Lung (tissue), 11 donors: ENCODE measurements at regions not wholly inside any gene's neighbourhood (a gene's known extent, or its start where the extent isn't known, plus 50 kb on each side); places are given as distances from the start of the nearest gene placed in this dataset.

Experiments used
- ATAC-seq: fragments of 200-7000 bp; cut with Tn5 transposase; one replicate; pipeline ENCODE4 v1.9.1; 2020; ENCODE audit warnings: moderate number of reproducible peaks; ENCODE audit not compliant: insufficient read depth, low FRiP score
- DNase-seq, 3 donors: peaks; one replicate each; pipeline ENCODE4 v3.0.0-alpha.2; 2013 to 2017
- H3K27ac ChIP-seq, 2 donors: one replicate each; pipeline ENCODE4 v1.5.1; 2013; ENCODE audit warnings: mild to moderate bottlenecking in 2 of 2, moderate library complexity in 2 of 2, control low read depth in 1 of 2, inconsistent platforms in 1 of 2, low read depth in 1 of 2, low read length in 1 of 2
- H3K27me3 ChIP-seq, 3 donors: one replicate each; pipeline ENCODE4 v1.5.1; 2013; ENCODE audit warnings: low read length in 2 of 3; ENCODE audit not compliant: control insufficient read depth in 3 of 3, insufficient read depth in 3 of 3
- H3K36me3 ChIP-seq, 4 donors: one replicate each; pipeline ENCODE4 v1.5.1; 2013; ENCODE audit warnings: low read length in 4 of 4, mild to moderate bottlenecking in 1 of 4, moderate library complexity in 1 of 4; ENCODE audit not compliant: control insufficient read depth in 4 of 4, insufficient read depth in 4 of 4
- H3K4me1 ChIP-seq, 5 donors: one replicate each; pipeline ENCODE4 v1.5.1; 2013; ENCODE audit warnings: low read length in 5 of 5, mild to moderate bottlenecking in 2 of 5, moderate library complexity in 1 of 5; ENCODE audit not compliant: control insufficient read depth in 5 of 5, insufficient read depth in 5 of 5
- H3K4me3 ChIP-seq: one replicate; pipeline ENCODE4 v1.5.1; 2013; ENCODE audit warnings: mild to moderate bottlenecking, control low read depth, moderate library complexity
- H3K9ac ChIP-seq, 2 donors: one replicate each; pipeline ENCODE4 v1.5.1; 2013; ENCODE audit warnings: low read length in 2 of 2, control low read depth in 1 of 2; ENCODE audit not compliant: insufficient read depth in 1 of 2
- H3K9me3 ChIP-seq, 4 donors: one replicate each; pipeline ENCODE4 v1.5.1; 2013; ENCODE audit warnings: low read length in 3 of 4, mild to moderate bottlenecking in 1 of 4, moderate library complexity in 1 of 4; ENCODE audit not compliant: control insufficient read depth in 4 of 4, insufficient read depth in 3 of 4
- WGBS, 2 donors: extraction: QIAGEN DNeasy Blood & Tissue Kit; methylation state at CpG; one replicate each; pipeline ENCODE4 v1.1.7; 2013; 5-methylcytosine and 5-hydroxymethylcytosine counted together
- TF ChIP-seq, protein P1 (sequence below): IDR thresholded peaks from 2 replicates; pipeline ENCODE4 v1.5.1; 2012; ENCODE audit warnings: mild to moderate bottlenecking; ENCODE audit errors: control extremely low read depth, extremely low read depth
- donor health status: control.
- donor health status: control.
- donor health status: Bipolar disorder and iron deficiency.
- donor health status: healthy.
- donor health status: DM: yes; HTN: yes; CAD: no.

DNA sequence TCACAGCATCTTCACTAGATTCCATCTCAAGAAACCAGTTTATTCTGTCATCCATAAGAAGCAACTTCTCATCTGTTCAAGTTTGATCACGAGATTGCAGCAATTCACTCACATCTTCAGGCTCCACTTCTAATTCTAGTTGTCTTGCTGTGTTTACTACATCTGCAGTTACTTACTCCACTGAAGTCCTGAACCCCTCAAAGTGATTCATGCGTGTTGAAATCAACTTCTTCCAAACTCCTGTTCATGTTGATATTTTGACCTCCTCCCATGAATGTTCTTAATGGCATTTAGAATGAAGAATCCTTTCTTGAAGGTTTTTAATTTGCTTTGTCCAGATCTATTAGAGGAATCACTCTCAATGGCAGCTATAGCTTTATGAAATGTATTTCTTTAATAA lies 287.6 kb upstream of the TBL1XR1 start:
- 95 to 99% methylated on average over 2 of the region's 2 CpGs for WGBS, 2 donors
- ATAC-seq = no peak
- Histone ChIP-seq H3K4me3 (no peak overlapping the region), H3K9ac (no peak overlapping the region), H3K9me3 (peaks cover 0 to 2% (median 0%) of the 10 kb centered on the region in 4 donors), H3K27ac (no peak overlapping the region), H3K4me1 (peaks cover 0 to 18% (median 0%) of the 10 kb centered on the region in 5 donors), H3K36me3 (no peaks in the 10 kb centered on the region), H3K27me3 (no peaks in the 10 kb centered on the region)
- TF ChIP-seq, protein P1, sequence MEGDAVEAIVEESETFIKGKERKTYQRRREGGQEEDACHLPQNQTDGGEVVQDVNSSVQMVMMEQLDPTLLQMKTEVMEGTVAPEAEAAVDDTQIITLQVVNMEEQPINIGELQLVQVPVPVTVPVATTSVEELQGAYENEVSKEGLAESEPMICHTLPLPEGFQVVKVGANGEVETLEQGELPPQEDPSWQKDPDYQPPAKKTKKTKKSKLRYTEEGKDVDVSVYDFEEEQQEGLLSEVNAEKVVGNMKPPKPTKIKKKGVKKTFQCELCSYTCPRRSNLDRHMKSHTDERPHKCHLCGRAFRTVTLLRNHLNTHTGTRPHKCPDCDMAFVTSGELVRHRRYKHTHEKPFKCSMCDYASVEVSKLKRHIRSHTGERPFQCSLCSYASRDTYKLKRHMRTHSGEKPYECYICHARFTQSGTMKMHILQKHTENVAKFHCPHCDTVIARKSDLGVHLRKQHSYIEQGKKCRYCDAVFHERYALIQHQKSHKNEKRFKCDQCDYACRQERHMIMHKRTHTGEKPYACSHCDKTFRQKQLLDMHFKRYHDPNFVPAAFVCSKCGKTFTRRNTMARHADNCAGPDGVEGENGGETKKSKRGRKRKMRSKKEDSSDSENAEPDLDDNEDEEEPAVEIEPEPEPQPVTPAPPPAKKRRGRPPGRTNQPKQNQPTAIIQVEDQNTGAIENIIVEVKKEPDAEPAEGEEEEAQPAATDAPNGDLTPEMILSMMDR = no peak
- no peak for DNase-seq

DNA sequence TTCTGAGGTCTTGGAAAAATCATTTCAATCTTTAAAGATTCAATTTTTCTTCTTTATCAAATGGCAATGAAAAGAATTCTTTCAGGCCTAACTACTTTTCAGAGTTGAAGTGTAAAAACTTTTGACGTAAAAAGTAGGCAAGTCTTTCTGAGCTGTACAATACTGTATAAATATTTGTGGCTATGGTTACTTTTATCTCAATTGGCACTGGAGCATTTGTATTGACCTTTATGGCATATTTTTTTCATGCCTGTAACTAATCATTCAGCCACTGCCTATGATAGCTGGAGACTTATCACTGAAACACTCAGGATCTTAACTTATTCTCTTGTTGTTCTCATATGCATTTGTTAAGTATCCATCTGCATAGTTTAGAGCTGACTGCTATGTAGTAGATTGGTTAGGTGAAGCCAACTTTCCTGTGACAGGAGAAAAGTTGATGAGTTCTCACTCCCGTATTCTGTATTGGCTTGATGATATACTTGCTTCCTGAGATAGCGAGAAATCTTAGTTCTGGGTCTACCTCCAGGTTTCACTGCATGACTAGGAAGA lies 290.4 kb upstream of the TBL1XR1 start:
- no peak overlapping the region for H3K9ac ChIP-seq
- H3K4me1 ChIP-seq = peaks cover 0 to 21% (median 7%) of the 10 kb centered on the region in 5 donors
- 86 to 91% methylated on average over 3 of the region's 3 CpGs for WGBS, 2 donors
- H3K27me3 ChIP-seq = no peaks in the 10 kb centered on the region
- ATAC-seq = no peak
- H3K27ac ChIP-seq = no peak overlapping the region
- H3K4me3 ChIP-seq = no peak overlapping the region
- TF ChIP-seq, protein P1 = no peak
- no peak for DNase-seq
- H3K36me3 ChIP-seq = no peaks in the 10 kb centered on the region
- H3K9me3 ChIP-seq = peaks cover 0 to 2% (median 0%) of the 10 kb centered on the region in 4 donors

DNA sequence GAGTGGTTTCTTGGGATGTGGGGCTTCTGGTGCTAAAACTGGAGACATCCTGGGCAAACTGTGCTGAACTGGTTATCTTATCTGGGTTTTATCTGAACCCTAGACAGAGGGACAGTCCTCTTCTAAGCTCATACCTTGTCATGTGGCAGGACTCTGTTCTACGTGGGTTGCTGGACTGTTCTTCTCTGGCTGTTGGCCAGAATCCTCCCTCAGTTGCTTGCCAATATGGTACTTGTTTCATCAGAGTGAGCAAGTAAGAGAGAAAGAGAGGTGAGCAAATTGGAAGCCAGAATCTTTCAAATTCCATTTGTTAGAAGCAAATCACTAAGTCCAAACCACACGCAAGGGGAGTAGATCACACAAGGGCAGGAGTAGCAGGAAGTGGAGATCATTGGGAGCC lies 291.5 kb upstream of the TBL1XR1 start:
- 66 to 79% methylated on average over 2 of the region's 2 CpGs for WGBS, 2 donors

More for the DNA sequence above, 291.5 kb upstream of the TBL1XR1 start:
- ATAC-seq = no peak
- no peak for DNase-seq
- peaks cover 0 to 20% (median 7%) of the 10 kb centered on the region in 5 donors for H3K4me1 ChIP-seq
- H3K36me3 ChIP-seq = no peaks in the 10 kb centered on the region
- no peak overlapping the region for H3K9ac ChIP-seq
- H3K27me3 ChIP-seq = no peaks in the 10 kb centered on the region
- H3K9me3 ChIP-seq = peaks cover 0 to 2% (median 0%) of the 10 kb centered on the region in 4 donors
- no peak overlapping the region for H3K4me3 ChIP-seq
- H3K27ac ChIP-seq = no peak overlapping the region
- TF ChIP-seq, protein P1 = no peak
